WTC11 (cell line): ENCODE measurements at regions not wholly inside any gene's neighbourhood (a gene's known extent, or its start where the extent isn't known, plus 50 kb on each side); places are given as distances from the start of the nearest gene placed in this dataset.

Experiments
- ATAC-seq: fragments of 200-7000 bp; cut with Tn5 transposase; 2 replicates; pipeline ENCODE4 v1.10.0; 2021; ENCODE audit warnings: mild to moderate bottlenecking, moderate library complexity
- CTCF ChIA-PET: fragments of 300-600 bp; sonication (Branson Sonifier 250); formaldehyde crosslinking; loops from one replicate; lab custom pipeline; 2021; ENCODE audit warnings: antibody characterized with exemption; lab: Charles Lee
- POLR2A ChIA-PET: fragments of 350-600 bp; sonication (Branson Sonifier 250); formaldehyde crosslinking; loops from one replicate; lab custom pipeline; 2021; ENCODE audit warnings: antibody characterized with exemption; lab: Charles Lee
- DNase-seq: peaks from one replicate; pipeline ENCODE4 v3.0.0; 2021; ENCODE audit warnings: low spot score
- H3K27ac Mint-ChIP-seq: 2 replicates; pipeline ENCODE4 v1.8.0; 2021; ENCODE audit warnings: mixed read lengths
- H3K27me3 Mint-ChIP-seq: 2 replicates; pipeline ENCODE4 v1.8.0; 2021; ENCODE audit warnings: low read depth, mild to moderate bottlenecking, moderate library complexity, mixed read lengths
- H3K36me3 Mint-ChIP-seq: 2 replicates; pipeline ENCODE4 v1.8.0; 2021; ENCODE audit warnings: mixed read lengths
- H3K4me1 Mint-ChIP-seq: 2 replicates; pipeline ENCODE4 v1.8.0; 2022; ENCODE audit warnings: mixed read lengths
- H3K4me3 Mint-ChIP-seq: 2 replicates; pipeline ENCODE4 v1.8.0; 2021; ENCODE audit warnings: mild to moderate bottlenecking, moderate library complexity, mixed read lengths
- H3K9me3 Mint-ChIP-seq: 2 replicates; pipeline ENCODE4 v1.8.0; 2021; ENCODE audit warnings: mixed read lengths
- ARID4B ChIP-seq: sonication (generic); formaldehyde crosslinking; IDR thresholded peaks from 2 replicates; pipeline ENCODE4 v1.8.0; 2023; ENCODE audit warnings: missing genetic modification reagents, mild to moderate bottlenecking, borderline replicate concordance
- ATF1 ChIP-seq: sonication (generic); formaldehyde crosslinking; IDR thresholded peaks from 2 replicates; pipeline ENCODE4 v1.8.1; 2023; ENCODE audit warnings: mild to moderate bottlenecking, moderate library complexity, missing genetic modification reagents
- ATF6 ChIP-seq: sonication (generic); formaldehyde crosslinking; IDR thresholded peaks from 2 replicates; pipeline ENCODE4 v1.8.1; 2023; ENCODE audit warnings: mild to moderate bottlenecking, missing genetic modification reagents
- E2F1 ChIP-seq: sonication (generic); formaldehyde crosslinking; IDR thresholded peaks from 2 replicates; pipeline ENCODE4 v1.8.0; 2022; ENCODE audit warnings: mild to moderate bottlenecking, missing genetic modification reagents
- ELF4 ChIP-seq: sonication (generic); formaldehyde crosslinking; IDR thresholded peaks from 2 replicates; pipeline ENCODE4 v1.8.1; 2022; ENCODE audit warnings: low read depth, mild to moderate bottlenecking, moderate library complexity, missing genetic modification reagents
- ERG ChIP-seq: fragments of 250-450 bp; sonication (Bioruptor Pico); IDR thresholded peaks from 2 replicates; pipeline ENCODE4 v1.8.0; 2021; ENCODE audit warnings: mild to moderate bottlenecking
- FOXK1 ChIP-seq: sonication (generic); formaldehyde crosslinking; IDR thresholded peaks from 2 replicates; pipeline ENCODE4 v1.8.0; 2022; ENCODE audit warnings: mild to moderate bottlenecking, moderate library complexity, missing genetic modification reagents
- IRF1 ChIP-seq: sonication (generic); formaldehyde crosslinking; IDR thresholded peaks from 2 replicates; pipeline ENCODE4 v1.8.0; 2023; ENCODE audit warnings: missing genetic modification reagents
- JUN ChIP-seq: sonication (generic); formaldehyde crosslinking; IDR thresholded peaks from 2 replicates; pipeline ENCODE4 v1.8.0; 2023; ENCODE audit warnings: mild to moderate bottlenecking, missing genetic modification reagents
- NR1H2 ChIP-seq: sonication (generic); formaldehyde crosslinking; IDR thresholded peaks from 2 replicates; pipeline ENCODE4 v1.9.0; 2021; ENCODE audit warnings: mild to moderate bottlenecking, moderate library complexity, missing genetic modification reagents
- NR3C1 ChIP-seq: sonication (generic); formaldehyde crosslinking; conservative IDR thresholded peaks from 2 replicates; pipeline ENCODE4 v1.8.1; 2023; ENCODE audit warnings: low read depth, mild to moderate bottlenecking, missing genetic modification reagents
- OVOL2 ChIP-seq: fragments of 250-450 bp; sonication (Bioruptor Pico); IDR thresholded peaks from 2 replicates; pipeline ENCODE4 v1.9.0; 2021; ENCODE audit warnings: mild to moderate bottlenecking, borderline replicate concordance
- PRRX2 ChIP-seq: fragments of 250-450 bp; sonication (Bioruptor Pico); IDR thresholded peaks from 2 replicates; pipeline ENCODE4 v1.8.0; 2021; ENCODE audit warnings: mild to moderate bottlenecking
- RORB ChIP-seq: fragments of 250-450 bp; sonication (Bioruptor Pico); IDR thresholded peaks from 2 replicates; pipeline ENCODE4 v1.9.0; 2021; ENCODE audit warnings: mild to moderate bottlenecking
- SMAD4 ChIP-seq: sonication (generic); formaldehyde crosslinking; IDR thresholded peaks from 2 replicates; pipeline ENCODE4 v1.8.0; 2022; ENCODE audit warnings: mild to moderate bottlenecking, missing genetic modification reagents
- ZBTB21 ChIP-seq: sonication (generic); formaldehyde crosslinking; IDR thresholded peaks from 2 replicates; pipeline ENCODE4 v1.8.1; 2023; ENCODE audit warnings: mild to moderate bottlenecking, missing genetic modification reagents, borderline replicate concordance
- ZBTB43 ChIP-seq: sonication (generic); formaldehyde crosslinking; IDR thresholded peaks from 2 replicates; pipeline ENCODE4 v1.8.1; 2023; ENCODE audit warnings: mild to moderate bottlenecking, missing genetic modification reagents
- ZMAT4 ChIP-seq: fragments of 250-450 bp; sonication (Bioruptor Pico); IDR thresholded peaks from 2 replicates; pipeline ENCODE4 v1.9.0; 2021; ENCODE audit warnings: mild to moderate bottlenecking
- ZNF263 ChIP-seq: sonication (generic); formaldehyde crosslinking; IDR thresholded peaks from 2 replicates; pipeline ENCODE4 v1.8.1; 2022; ENCODE audit warnings: low read depth, mild to moderate bottlenecking, moderate library complexity, missing genetic modification reagents

- TF ChIP-seq ERG (CRISPR knock-in tag) (no peak), IRF1 (no peak)
Measured at GRCh38 chr2:138319616-138320015, 182.0 kb upstream of the SPOPL start (continued).

- ChIA-PET POLR2A (interaction anchor here (0.7 kb wide), 1 partner anchor 1597 kb away, joined by 3 read pairs; no protein-coding TSS in a partner anchor), CTCF (no interaction called here)
- Mint-ChIP-seq H3K4me1 (peaks cover 18% of the 10 kb centered on the region), H3K9me3 (peaks cover 6% of the 10 kb centered on the region), H3K27ac (no peak overlapping the region), H3K36me3 (peaks cover under 1% of the 10 kb centered on the region), H3K27me3 (no peaks in the 10 kb centered on the region), H3K4me3 (no peak overlapping the region)
- DNase-seq, result no peak
- TF ChIP-seq ZMAT4 (CRISPR knock-in tag) (no peak), E2F1 (CRISPR knock-in tag) (no peak)
- ATAC-seq, result no peak; the same call in 1 of the 2 replicates
Measured at GRCh38 chr2:138321458-138321857, 180.1 kb upstream of the SPOPL start.

GRCh38 chr2:138323382-138324067, 178.0 kb upstream of the SPOPL start:
- Mint-ChIP-seq H3K4me3 (no peak overlapping the region), H3K4me1 (peaks cover 18% of the 10 kb centered on the region), H3K27me3 (no peaks in the 10 kb centered on the region), H3K27ac (no peak overlapping the region), H3K36me3 (no peaks in the 10 kb centered on the region), H3K9me3 (no peaks in the 10 kb centered on the region)
- ChIA-PET CTCF (interaction anchor here (0.6 kb wide), 1 partner anchor 504 kb away, joined by 3 read pairs; no protein-coding TSS in a partner anchor), POLR2A (no interaction called here)
- no peak for TF ChIP-seq JUN (CRISPR knock-in tag)
- no peak for TF ChIP-seq ATF6
- TF ChIP-seq ATF1 (CRISPR knock-in tag), result no peak
- no peak for TF ChIP-seq ZNF263 (CRISPR knock-in tag)
- no peak for TF ChIP-seq ZBTB43 (CRISPR knock-in tag)
- no peak for TF ChIP-seq ZBTB21
- TF ChIP-seq OVOL2 (CRISPR knock-in tag), result no peak
- TF ChIP-seq NR3C1 (CRISPR knock-in tag), result no peak
- TF ChIP-seq ELF4, result no peak
- no peak for TF ChIP-seq NR1H2 (CRISPR knock-in tag)
- no peak for TF ChIP-seq FOXK1 (CRISPR knock-in tag)
- no peak for TF ChIP-seq PRRX2 (CRISPR knock-in tag)
- no peak for TF ChIP-seq ARID4B (CRISPR knock-in tag)
- TF ChIP-seq RORB (CRISPR knock-in tag), result no peak
- TF ChIP-seq SMAD4 (CRISPR knock-in tag), result no peak
- ATAC-seq (peak; percentile 20; the same call in 1 of the 2 replicates), DNase-seq (no peak)
